Cardiac muscle cell (in vitro differentiated cells and primary cell): ENCODE measurements at regions not wholly inside any gene's neighbourhood (a gene's known extent, or its start where the extent isn't known, plus 50 kb on each side); places are given as distances from the start of the nearest gene placed in this dataset.

Experiments
- DNase-seq, 2 donors: peaks; one replicate each; pipeline versions ENCODE4 v3.0.0 to v3.0.0-alpha.2; 2010 to 2017; ENCODE audit warnings: low read depth in 1 of 2, low spot score in 1 of 2
- H3K27ac ChIP-seq: fragments of 200-600 bp; sonication (generic); 2 replicates; pipeline ENCODE4 v1.5.1; 2016
- H3K27me3 ChIP-seq: fragments of 200-600 bp; sonication (generic); 2 replicates; pipeline ENCODE4 v1.6.0; 2016; ENCODE audit warnings: control low read depth
- H3K36me3 ChIP-seq: fragments of 200-600 bp; sonication (generic); 2 replicates; pipeline ENCODE4 v1.5.1; 2016; ENCODE audit warnings: control low read depth
- H3K4me1 ChIP-seq: fragments of 200-600 bp; sonication (generic); 2 replicates; pipeline ENCODE4 v1.8.1; 2017; ENCODE audit warnings: low read depth, mild to moderate bottlenecking, mixed run types
- H3K4me3 ChIP-seq: fragments of 200-600 bp; sonication (generic); 2 replicates; pipeline ENCODE4 v1.5.1; 2016; ENCODE audit warnings: mild to moderate bottlenecking
- H3K9me3 ChIP-seq: fragments of 200-600 bp; sonication (generic); 2 replicates; pipeline ENCODE4 v1.5.1; 2017; ENCODE audit warnings: low read depth, mild to moderate bottlenecking, control low read depth
- TF ChIP-seq, protein P1 (sequence below): IDR thresholded peaks from 2 replicates; pipeline ENCODE4 v1.5.1; 2012; ENCODE audit warnings: low read depth, mild to moderate bottlenecking, low read length

DNA sequence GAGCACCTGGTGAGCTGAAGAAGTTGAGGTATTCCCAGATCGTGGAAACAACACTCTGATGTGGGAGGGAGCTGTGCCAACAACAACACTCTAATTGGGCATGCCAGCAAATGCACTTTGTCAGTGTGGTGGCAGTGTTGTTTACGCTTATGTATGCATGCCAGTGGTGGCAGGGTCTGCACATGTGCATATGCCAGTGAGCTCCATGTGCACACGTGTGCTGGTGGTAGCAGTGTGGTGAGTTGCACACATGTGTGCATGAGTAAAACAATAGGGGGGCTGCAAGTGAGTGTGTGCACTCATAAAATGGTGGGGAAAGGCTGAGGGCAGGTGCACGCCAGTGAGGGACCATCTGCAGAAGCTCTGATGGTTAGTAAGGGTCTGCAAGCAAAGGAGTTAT is 134.2 kb downstream of the DMRTA1 start:
- Histone ChIP-seq H3K9me3 (no peaks in the 10 kb centered on the region), H3K4me1 (no peaks in the 10 kb centered on the region), H3K27me3 (no peaks in the 10 kb centered on the region), H3K36me3 (no peaks in the 10 kb centered on the region), H3K4me3 (no peak overlapping the region), H3K27ac (no peak overlapping the region)
- TF ChIP-seq, protein P1, sequence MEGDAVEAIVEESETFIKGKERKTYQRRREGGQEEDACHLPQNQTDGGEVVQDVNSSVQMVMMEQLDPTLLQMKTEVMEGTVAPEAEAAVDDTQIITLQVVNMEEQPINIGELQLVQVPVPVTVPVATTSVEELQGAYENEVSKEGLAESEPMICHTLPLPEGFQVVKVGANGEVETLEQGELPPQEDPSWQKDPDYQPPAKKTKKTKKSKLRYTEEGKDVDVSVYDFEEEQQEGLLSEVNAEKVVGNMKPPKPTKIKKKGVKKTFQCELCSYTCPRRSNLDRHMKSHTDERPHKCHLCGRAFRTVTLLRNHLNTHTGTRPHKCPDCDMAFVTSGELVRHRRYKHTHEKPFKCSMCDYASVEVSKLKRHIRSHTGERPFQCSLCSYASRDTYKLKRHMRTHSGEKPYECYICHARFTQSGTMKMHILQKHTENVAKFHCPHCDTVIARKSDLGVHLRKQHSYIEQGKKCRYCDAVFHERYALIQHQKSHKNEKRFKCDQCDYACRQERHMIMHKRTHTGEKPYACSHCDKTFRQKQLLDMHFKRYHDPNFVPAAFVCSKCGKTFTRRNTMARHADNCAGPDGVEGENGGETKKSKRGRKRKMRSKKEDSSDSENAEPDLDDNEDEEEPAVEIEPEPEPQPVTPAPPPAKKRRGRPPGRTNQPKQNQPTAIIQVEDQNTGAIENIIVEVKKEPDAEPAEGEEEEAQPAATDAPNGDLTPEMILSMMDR: no peak
- no peak for DNase-seq

DNA sequence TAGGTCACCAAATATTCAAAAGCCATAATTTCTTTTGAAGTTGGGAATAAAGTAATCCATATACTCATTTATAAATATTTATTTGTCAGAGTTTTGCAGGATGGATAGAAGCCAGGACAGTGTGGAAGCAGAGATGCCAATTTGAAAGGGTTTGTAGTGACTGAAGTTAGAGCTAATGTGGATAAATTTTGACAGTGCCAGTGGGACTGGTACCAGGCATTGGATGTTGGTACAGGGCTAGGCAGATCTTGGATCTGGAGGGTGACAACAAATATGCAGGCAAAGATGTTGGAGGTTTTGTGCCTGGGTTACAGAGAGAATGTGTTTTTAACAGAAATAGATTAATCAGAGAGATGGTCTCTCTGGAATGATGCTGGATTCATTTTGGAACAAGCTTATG is 135.6 kb downstream of the DMRTA1 start:
- H3K9me3 ChIP-seq: no peaks in the 10 kb centered on the region
- no peaks in the 10 kb centered on the region for H3K36me3 ChIP-seq
- no peak overlapping the region for H3K4me3 ChIP-seq
- TF ChIP-seq, protein P1: no peak
- no peak for DNase-seq
- H3K27me3 ChIP-seq: no peaks in the 10 kb centered on the region
- H3K4me1 ChIP-seq: no peaks in the 10 kb centered on the region
- no peak overlapping the region for H3K27ac ChIP-seq

DNA sequence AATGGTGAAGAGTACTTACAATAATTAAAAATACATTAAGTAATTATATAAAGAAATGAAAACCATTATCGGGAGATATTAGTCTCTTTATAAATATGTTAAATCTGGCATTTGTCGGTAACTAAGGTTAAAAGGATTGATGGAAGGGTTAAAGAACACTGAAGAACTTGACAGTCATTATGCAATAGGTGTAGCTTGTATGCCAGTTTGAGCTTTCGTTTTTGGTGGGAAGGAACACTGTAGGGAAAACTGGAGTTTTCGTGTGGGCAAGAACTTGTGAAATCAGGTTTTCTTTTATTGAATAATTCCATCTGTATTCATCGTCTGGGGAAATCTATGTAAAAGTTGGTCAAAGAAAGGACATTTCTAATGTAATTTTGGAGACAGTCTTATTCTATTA is 142.3 kb downstream of the DMRTA1 start:
- H3K27ac ChIP-seq: no peak overlapping the region
- TF ChIP-seq, protein P1: no peak
- no peaks in the 10 kb centered on the region for H3K36me3 ChIP-seq
- no peak overlapping the region for H3K4me3 ChIP-seq
- H3K4me1 ChIP-seq: no peaks in the 10 kb centered on the region
- no peaks in the 10 kb centered on the region for H3K9me3 ChIP-seq
- no peaks in the 10 kb centered on the region for H3K27me3 ChIP-seq
- no peak for DNase-seq

DNA sequence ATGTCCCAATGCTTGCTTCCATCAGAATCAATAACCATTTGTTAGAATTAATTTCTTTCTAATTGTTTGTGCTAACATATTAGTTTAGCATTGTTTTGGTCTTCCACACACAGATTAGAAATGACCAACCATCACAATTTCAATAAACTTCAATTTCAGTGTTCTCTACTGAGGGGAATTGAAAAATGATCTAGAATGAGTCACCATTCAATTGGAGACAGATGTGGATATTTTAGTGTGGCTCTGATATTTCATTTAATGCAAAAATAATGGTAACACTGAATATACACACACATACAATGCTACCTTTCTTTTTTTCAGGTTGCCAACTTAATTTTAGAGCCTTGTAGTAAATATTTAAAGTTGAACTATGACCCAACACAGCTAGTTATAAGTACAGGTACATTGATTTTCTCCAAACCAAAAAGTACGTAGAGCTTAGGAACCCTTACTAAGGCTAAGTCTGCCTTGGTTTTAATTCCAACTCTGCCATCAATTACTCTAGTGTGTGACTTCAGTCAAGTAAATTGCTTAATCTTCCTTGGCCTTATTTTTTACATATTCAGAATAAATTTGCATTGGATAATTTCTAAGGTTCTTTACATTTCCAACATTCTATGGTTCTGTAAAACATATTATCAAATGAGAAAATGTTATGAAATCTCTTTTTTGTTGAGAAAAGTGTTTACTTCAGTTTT is 143.9 kb downstream of the DMRTA1 start:
- Histone ChIP-seq H3K36me3 (no peaks in the 10 kb centered on the region), H3K9me3 (no peaks in the 10 kb centered on the region), H3K27me3 (no peaks in the 10 kb centered on the region), H3K27ac (no peak overlapping the region), H3K4me1 (no peaks in the 10 kb centered on the region), H3K4me3 (no peak overlapping the region)
- TF ChIP-seq, protein P1: no peak
- DNase-seq: no peak

DNA sequence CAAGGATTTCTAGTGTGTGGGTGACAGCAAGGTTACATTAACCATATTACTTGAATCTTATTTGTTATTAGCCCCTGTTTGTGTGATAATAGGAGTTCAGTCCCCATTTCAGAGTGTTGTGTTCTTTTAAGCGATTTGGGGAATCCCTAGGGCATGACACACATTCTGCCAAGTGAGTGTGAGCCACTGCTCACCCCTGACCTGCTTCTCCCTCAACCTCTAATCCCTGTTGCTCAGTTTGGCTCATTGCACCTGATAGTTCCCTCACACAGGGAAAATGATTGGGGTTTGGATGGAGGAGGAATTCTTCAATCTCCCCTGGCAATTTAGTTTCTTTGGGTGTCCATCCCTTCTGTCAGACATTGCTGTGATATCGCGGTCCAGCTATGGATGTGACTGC is 149.2 kb downstream of the DMRTA1 start:
- TF ChIP-seq, protein P1: no peak
- no peaks in the 10 kb centered on the region for H3K9me3 ChIP-seq
- no peak overlapping the region for H3K27ac ChIP-seq

More for the DNA sequence above, 149.2 kb downstream of the DMRTA1 start:
- H3K4me1 ChIP-seq: no peaks in the 10 kb centered on the region
- H3K27me3 ChIP-seq: no peaks in the 10 kb centered on the region
- no peak overlapping the region for H3K4me3 ChIP-seq
- H3K36me3 ChIP-seq: no peaks in the 10 kb centered on the region
- no peak for DNase-seq
